ENCODE measurements at regions not wholly inside any gene's neighbourhood (a gene's known extent, or its start where the extent isn't known, plus 50 kb on each side); places are given as distances from the start of the nearest gene placed in this dataset.
"Not testable (repeated sequence)": the region's sequence is repeated elsewhere in the genome, so short reads cannot be mapped to it uniquely, and the experiment has no call there.

DNA sequence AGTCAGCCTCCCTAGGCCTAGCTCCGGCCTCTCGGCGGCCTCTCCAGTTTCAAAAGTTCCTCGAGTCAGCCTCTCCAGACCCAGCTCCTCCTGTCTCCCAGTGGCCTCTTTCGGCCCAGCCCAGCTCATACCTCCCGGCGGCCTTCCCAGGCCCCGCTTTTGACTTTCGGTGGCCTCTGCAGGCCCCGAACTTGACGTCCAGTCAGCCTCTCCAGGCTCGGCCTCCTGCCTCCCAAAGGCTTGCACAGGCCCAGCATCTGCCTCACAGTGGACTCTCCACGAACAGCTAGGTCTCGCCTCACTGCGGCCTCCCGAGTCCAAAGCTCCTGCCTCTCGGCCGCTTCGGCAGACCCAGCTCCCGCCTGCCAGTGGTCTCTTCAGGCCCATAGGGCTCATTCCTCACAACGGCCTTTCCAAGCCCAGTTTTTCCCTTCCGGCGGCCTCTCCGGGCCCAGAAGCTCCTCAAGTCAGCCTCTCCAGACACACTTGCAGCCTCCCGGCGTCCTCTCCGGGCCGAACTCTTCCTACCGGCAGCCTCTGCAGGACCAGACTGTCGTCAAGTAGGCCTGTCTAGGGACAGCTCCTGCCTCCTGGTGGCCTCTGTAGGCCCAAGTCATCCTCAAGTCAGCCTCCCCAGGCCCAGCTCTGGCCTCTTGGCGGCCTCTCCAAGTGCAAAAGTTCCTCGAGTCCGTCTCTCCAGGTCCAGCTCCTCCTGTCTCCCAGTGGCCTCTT is 249.9 kb upstream of the ZNF722 start:
- not testable (repeated sequence) for DNase-seq, ATAC-seq, H3K4me1 Mint-ChIP-seq, H3K4me3 Mint-ChIP-seq, H3K27me3 Mint-ChIP-seq
- Mint-ChIP-seq H3K9me3 (peaks cover 4 to 31% of the 10 kb centered on the region in 2 donors), H3K27ac (peak overlapping the region in 1 of 2 donors; percentile 52)

- H3K27ac Mint-ChIP-seq, H3K4me1 Mint-ChIP-seq, DNase-seq, H3K27me3 Mint-ChIP-seq, ATAC-seq, H3K4me3 Mint-ChIP-seq: not testable (repeated sequence)
- H3K9me3 Mint-ChIP-seq, result peaks cover 0 to 19% of the 10 kb centered on the region in 2 donors
Observed at GRCh38 chr7:63752446-63752845, 246.2 kb upstream of the ZNF722 start.

DNA sequence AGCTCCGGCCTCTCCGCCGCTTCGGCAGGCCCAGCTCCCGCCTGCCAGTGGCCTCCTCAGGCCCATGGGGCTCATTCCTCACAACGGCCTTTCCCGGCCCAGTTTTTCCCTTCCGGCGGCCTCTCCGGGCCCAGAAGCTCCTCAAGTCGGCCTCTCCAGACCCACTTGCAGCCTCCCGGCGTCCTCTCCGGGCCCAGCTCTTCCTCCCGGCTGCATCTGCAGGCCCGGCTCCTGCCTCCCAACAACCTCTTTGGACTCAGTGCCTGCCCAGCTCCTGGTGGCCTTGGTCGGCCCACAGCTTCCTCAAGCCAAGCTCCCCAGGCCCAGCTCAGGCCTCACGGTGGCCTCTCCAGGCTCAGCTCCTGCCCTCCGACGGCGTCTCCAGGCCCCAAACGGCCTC is 245.5 kb upstream of the ZNF722 start:
- peaks cover 0 to 12% of the 10 kb centered on the region in 2 donors for H3K9me3 Mint-ChIP-seq
- ATAC-seq, H3K4me3 Mint-ChIP-seq, H3K4me1 Mint-ChIP-seq, H3K27me3 Mint-ChIP-seq, H3K27ac Mint-ChIP-seq, DNase-seq: not testable (repeated sequence)

- H3K4me1 Mint-ChIP-seq, H3K9me3 Mint-ChIP-seq, ATAC-seq, DNase-seq, H3K4me3 Mint-ChIP-seq, H3K27ac Mint-ChIP-seq, H3K27me3 Mint-ChIP-seq: not testable (repeated sequence)
Observed at GRCh38 chr7:63760202-63760601, 238.4 kb upstream of the ZNF722 start.

DNA sequence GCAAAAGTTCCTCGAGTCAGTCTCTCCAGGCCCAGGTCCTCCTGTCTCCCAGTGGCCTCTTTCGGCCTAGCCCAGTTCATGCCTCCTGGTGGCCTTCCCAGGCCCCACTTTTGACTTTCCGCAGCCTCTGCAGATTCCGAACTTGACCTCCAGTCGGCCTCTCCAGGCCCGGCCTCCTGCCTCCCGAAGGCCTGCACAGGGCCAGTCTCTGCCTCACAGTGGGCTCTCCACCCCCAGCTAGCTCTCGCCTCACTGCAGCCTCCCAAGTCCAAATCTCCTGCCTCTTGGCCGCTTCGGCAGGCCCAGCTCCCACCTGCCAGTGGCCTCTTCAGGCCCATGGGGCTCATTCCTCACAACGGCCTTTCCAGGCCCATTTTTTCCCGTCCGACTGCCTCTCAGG is 233.1 kb upstream of the ZNF722 start:
- H3K27me3 Mint-ChIP-seq, ATAC-seq, H3K9me3 Mint-ChIP-seq, H3K4me1 Mint-ChIP-seq, H3K4me3 Mint-ChIP-seq, H3K27ac Mint-ChIP-seq, DNase-seq: not testable (repeated sequence)

GRCh38 chr7:63766197-63766596 is 232.5 kb upstream of the ZNF722 start:
- not testable (repeated sequence) for ATAC-seq, H3K9me3 Mint-ChIP-seq, H3K4me3 Mint-ChIP-seq, DNase-seq, H3K27me3 Mint-ChIP-seq, H3K4me1 Mint-ChIP-seq, H3K27ac Mint-ChIP-seq

DNA sequence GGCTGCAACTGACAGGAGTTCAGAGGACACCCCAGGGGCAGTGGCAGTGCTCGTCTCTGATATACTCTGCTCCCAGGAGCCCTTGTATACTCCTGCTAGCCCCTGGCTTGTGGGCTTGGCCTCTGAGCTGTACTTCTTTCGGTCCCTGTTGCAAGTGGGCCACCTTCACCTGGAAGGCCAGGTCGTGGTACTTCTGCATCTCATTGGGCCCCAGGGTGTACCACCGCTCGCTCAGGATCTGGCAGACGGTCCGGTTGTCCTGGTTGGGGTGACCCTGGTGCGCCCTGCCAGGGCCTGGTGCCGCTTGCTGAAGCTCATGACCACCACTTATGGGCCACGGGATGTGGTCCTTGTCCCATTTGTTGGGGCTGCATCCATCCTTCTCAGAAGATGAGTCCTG is 228.5 kb upstream of the ZNF722 start:
- not testable (repeated sequence) for DNase-seq, H3K27ac Mint-ChIP-seq, H3K4me3 Mint-ChIP-seq, H3K27me3 Mint-ChIP-seq, ATAC-seq, H3K4me1 Mint-ChIP-seq, H3K9me3 Mint-ChIP-seq

GRCh38 chr7:63771389-63772085 is 227.1 kb upstream of the ZNF722 start:
- H3K4me1 Mint-ChIP-seq, H3K9me3 Mint-ChIP-seq, H3K4me3 Mint-ChIP-seq, H3K27ac Mint-ChIP-seq, ATAC-seq, DNase-seq, H3K27me3 Mint-ChIP-seq: not testable (repeated sequence)

DNA sequence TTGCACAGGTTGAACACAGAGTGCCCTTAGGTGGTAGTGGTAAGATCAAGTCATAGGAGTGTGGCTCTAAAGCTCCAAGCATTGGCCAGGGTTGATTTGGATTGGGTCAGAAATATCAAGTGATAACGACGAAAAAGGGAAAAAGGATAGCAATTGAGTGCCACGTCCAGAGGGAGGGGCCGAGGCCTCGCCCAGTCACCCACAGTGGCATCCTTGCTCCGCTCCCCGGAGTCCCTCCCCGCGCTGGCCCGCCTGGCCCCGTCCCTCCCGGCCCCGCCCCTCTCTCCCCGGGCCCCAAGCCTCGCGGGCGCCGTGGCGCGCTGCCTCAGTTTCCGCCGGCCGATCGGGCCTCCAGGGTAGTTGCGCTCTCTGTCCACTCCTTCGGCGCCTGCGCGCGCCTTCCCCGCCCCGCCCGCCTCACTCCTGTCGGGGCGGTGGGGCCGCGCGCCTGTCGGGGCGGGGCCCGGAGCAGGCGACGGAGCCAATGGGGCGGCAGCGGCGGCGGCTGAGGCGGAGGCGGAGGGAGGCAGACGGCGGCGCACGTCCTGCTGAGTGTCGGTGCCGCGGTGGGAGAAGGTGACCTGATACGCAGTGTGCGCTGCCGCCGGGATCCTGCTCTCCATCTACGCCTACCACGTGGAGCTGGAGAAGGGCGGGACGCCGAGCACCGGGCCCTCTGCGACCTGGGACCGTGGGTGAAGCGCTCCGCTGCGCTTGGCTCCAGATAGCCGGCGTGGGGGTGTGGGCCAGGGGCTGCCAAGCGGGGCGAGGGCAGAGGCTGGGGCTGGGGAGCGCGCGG is 209.1 kb upstream of the ZNF722 start:
- Mint-ChIP-seq H3K4me1 (no peaks in the 10 kb centered on the region), H3K27me3 (peaks cover 8% of the 10 kb centered on the region), H3K4me3 (peak overlapping the region in 1 of 2 donors; percentile 85), H3K27ac (peak overlapping the region in 1 of 2 donors; percentile 84), H3K9me3 (peaks cover 0 to 7% of the 10 kb centered on the region in 2 donors)
- ATAC-seq, result peak; percentile 92
- peak in 1 of 2 donors; percentile 71 for DNase-seq

- not testable (repeated sequence) for H3K9me3 Mint-ChIP-seq, H3K27ac Mint-ChIP-seq, DNase-seq, H3K4me1 Mint-ChIP-seq, H3K27me3 Mint-ChIP-seq
- peak overlapping the region in 1 of 2 donors; percentile 85 for H3K4me3 Mint-ChIP-seq
- peak; percentile 37 for ATAC-seq
Observed at GRCh38 chr7:63790177-63790763, 208.4 kb upstream of the ZNF722 start.

Data from stimulated activated naive CD8-positive, alpha-beta T cell treated with anti-CD3 and anti-CD28 coated beads, Interleukin-15, amount 100 ng/mL, for 72 hours (primary cell).